ENCODE measurements at regions not wholly inside any gene's neighbourhood (a gene's known extent, or its start where the extent isn't known, plus 50 kb on each side); places are given as distances from the start of the nearest gene placed in this dataset.

GRCh38 chr16:6558661-6559060 lies 774.0 kb upstream of the RBFOX1 start:
- no peak for DNase-seq

DNA sequence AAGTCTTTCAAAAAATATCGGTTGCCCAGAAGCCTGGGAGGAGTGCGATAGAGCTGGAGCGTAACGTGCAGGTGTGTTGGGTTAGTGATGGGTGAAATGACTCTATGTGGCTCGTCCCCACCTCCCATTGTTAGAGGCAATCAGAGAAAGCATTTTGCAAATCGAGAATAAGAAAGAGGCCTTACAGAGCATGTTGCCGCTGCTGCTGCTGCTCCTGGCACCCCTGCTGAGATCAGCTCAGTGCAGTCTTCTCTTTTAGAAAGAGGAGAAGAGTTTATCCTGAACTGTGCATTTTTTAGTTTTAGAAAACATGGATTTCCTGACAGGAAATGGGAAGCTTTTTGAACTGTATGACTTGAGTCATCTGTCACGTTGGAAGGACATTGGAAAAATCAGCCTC lies 774.5 kb upstream of the RBFOX1 start:
- no peak for DNase-seq

DNA sequence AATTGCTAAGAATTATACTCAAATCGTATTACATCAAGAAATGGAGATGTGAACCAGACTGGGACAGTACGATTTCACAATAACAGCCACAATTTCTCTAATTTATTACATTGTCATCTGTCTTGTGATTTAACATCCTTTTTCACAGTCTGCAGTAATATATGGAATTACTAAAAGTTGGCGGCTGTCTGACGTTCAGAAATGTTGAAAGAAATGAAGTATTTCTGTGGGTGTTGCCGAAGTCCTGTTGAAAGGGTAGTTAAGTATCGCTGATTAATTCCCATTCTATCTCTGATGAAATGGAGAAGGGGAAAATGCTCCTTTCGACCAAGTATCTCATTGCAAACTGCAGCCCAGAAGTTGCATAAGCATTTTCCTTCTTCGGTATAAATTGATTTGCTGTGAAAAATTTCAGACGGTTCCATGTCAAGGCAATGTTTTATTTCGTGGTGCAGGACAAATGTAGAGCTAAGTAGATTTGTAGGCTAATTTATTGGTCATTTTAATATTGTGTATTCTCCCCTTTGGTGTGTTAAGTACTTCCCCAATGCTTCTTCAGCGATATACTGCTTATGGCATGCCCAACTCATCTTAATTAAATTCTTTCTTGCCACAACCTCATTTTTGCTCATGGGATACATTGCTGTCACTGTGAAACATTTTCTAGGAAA lies 775.2 kb upstream of the RBFOX1 start:
- no peak for DNase-seq

- DNase-seq = no peak
Measured at GRCh38 chr16:6549415-6549814, 783.2 kb upstream of the RBFOX1 start.

DNA sequence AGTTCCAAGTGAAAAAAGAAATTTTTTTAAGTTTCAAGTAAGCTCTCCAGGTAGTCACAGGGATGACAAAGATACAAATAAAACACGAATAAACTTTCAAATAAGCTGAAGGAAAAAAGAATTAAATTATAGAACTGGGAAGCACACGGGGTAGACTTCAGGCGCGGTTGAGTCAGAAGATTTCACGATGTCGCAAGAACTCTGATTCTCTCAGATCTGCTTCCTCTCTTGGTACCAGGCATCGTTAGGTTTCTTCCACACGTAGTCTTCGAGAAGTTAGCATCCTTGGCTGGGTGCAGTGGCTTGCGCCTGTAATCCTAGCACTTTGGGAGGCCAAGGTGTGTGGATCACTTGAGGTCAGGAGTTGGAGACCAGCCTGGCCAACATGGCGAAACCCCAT lies 784.1 kb upstream of the RBFOX1 start:
- DNase-seq = no peak

DNA sequence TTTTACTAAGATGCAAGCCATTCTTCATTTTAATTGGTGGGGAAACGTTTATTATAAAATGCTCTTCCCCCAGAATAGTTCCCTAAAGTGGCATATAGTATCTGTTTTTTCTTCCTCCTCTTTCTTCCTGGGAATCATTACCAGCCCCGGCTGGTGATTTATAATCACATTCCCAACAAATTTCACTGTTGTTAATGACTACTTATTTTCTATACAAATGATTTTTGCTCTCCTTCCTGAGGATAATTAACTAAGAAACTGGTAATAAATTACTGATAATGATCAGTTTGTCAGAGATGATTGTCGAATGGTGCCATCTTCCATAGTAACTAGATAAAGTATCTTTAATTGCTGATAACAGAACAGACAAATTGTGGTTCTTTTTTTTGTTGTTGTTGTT lies 785.5 kb upstream of the RBFOX1 start:
- no peak for DNase-seq

- DNase-seq = no peak
Measured at GRCh38 chr16:6545329-6545728, 787.3 kb upstream of the RBFOX1 start.

- DNase-seq = no peak
Measured at GRCh38 chr16:6541267-6541666, 791.4 kb upstream of the RBFOX1 start.

- DNase-seq = no peak
Measured at GRCh38 chr16:6536411-6536810, 796.2 kb upstream of the RBFOX1 start.

DNA sequence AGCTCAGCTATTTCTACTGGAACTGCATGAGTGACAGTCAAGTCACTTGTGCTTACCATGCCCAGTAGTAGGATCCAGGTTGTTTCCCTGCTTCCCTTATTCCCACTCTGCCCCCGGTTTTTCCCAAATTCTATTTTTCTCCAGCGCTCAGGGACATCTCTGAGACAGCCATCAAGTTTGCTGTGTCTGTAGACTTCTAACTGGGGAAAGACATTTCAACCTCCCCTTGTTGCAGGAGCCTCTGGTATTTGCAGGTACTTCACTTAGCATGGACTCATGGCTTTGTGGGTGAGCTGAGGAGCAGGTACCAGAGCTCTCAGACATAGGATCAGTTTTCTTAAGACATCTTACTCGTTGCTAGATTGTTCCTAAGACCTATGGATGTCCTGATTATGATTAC lies 801.6 kb upstream of the RBFOX1 start:
- DNase-seq = no peak

GRCh38 chr16:6528217-6528616 lies 804.4 kb upstream of the RBFOX1 start:
- no peak for DNase-seq

DNA sequence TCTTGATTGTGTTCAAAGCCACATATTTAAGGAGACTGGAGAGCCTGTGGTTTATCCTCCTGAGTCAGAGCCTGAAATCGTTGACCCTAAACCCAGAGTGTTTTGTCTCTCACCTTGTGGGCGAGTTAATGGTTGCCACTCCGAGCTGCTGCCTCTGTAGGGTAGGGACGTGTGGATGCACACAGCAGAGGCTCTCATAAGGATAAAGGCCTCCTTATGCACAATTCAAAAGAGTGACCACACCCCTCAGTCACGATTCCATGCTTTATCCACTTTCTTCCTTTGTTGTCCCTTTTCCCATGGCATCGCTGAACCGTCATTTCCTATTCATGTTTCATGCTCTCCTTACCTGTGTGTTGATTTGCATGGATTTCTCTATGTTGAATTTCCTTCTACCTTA lies 805.0 kb upstream of the RBFOX1 start:
- no peak for DNase-seq

DNA sequence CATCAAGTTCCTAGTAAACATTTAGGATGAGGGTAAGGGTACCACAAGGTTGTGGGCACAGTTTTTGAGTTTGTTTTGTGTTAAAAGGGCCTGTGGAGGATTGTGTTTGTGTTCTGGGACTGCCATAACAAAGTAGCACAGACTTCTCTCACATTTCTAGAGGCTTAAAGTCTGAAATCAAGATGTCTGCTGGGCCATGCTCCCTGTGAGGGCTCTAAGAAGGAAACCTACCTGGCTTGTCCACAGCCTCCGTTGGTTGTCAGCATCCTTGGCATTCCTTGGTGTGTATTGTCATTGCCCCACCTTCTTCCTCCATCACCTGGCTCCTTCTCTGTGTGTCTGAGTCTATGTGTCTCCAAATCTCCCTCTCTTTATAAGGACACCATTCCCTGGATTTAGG lies 808.1 kb upstream of the RBFOX1 start:
- DNase-seq = no peak

GRCh38 chr16:6517020-6517720 lies 815.5 kb upstream of the RBFOX1 start:
- DNase-seq = no peak

- DNase-seq = no peak
Measured at GRCh38 chr16:6512512-6512911, 820.1 kb upstream of the RBFOX1 start.

DNA sequence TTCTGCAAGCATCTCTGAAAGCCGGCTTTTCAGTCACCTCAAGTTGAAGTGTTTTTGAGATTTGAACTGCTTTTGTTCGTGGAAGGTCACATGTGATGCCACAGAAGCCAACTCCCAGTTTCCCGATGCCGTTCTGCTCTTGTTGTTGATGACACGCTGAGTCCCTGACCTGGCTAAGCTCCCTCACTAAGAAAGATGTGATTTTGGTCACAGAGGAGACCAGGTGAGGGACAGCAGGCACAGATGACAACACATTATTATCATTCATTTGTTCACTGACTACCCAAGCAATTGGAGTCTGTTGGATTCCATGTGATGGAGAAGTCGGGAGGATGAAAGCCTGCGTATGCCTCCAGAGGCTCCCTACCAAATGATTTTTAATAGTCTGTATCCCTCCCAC lies 822.4 kb upstream of the RBFOX1 start:
- no peak for DNase-seq

DNA sequence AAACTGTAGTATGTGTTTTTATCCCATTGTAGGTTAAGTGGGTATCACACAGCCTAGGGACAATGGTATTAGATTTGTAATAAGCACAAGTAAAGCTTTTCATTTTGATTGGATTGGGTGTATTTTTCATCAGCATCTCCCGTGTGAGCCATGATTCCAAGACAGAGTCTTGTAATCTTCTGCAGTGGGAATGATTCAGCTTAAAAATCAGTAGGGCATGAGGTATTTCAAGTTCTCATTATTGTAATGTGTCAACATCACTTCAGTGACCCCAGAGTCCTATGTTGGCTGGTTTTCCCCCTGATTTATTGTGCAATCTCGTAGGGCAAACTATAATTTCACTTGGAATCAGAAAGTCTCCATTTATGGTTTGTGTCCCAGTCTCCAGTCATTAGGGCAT lies 833.2 kb upstream of the RBFOX1 start:
- DNase-seq = no peak

- no peak for DNase-seq
Measured at GRCh38 chr16:6498858-6499257, 833.8 kb upstream of the RBFOX1 start.

DNA sequence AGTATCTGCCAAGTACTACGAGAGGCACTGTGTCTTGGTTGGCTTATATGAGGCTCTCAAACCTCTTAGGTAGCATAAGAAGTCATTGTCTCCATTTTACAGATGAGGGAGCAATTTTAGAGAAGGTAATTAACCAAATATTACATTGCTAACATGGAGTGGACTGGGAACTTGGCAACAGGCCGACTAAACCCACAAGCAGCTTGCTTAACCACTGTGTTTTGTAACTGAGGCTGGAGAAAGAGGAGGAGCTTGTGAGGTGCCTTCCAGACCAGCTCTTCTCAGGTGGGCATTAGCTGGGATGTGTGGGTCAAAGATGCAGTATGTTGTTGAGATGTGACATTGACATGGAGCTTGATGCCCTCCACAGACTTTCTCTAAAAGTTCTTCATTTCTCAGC lies 835.6 kb upstream of the RBFOX1 start:
- DNase-seq = no peak

- DNase-seq = no peak
Measured at GRCh38 chr16:6495486-6496210, 837.0 kb upstream of the RBFOX1 start.

DNA sequence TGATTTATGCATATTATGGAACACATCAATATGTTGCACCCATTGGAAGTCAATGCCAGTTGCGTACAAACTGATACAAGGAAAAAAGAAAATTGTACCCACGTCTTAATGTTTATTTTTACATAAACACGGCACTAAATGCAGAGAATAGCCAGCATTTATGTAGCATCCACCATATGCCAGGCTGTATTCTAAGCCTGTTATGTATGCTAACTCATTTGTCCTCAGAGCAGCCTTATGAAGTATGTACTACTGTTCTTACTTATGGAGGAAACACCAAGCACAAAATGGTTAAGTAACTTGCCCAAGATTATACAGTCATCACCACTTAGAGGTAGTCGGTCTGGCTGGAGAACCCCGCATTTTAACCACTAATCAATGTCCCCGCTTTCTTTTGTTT lies 837.9 kb upstream of the RBFOX1 start:
- no peak for DNase-seq

DNA sequence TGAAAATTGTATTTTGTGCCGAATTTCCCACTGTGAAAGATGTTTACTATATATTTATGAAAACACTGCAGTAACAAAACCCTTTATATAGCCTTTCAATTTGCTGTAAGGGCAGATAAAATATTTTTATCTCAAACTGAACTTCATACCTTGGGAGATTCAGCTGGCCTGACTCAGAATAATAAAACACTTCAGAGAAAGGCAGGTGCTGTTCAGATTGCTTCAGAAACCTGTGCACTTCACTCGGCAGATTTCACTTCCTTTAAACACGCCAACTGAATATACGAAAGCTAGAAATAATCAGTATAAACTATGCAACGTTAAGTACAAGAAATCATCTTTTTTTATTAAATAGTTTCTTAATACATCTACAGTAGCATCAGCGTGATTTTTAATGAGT lies 839.1 kb upstream of the RBFOX1 start:
- no peak for DNase-seq

DNA sequence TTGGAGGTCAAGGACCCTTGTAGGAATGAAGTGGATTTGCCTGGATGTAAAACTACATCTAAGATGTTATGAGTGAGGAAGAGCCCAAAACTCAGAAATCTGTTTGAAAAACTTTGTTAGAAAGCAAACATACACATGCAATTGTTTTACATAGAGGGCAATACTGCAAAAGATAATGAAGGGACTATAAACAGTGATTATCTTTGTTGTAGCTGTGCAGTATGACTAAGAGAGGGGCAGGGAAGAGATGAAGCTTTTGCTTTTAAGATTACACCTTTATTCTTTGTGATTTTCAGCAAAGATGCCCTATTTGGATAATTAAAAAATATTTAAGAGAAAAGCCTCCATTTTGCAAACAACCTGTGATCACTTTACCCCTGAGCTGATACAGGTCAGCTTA lies 839.9 kb upstream of the RBFOX1 start:
- no peak for DNase-seq

DNA sequence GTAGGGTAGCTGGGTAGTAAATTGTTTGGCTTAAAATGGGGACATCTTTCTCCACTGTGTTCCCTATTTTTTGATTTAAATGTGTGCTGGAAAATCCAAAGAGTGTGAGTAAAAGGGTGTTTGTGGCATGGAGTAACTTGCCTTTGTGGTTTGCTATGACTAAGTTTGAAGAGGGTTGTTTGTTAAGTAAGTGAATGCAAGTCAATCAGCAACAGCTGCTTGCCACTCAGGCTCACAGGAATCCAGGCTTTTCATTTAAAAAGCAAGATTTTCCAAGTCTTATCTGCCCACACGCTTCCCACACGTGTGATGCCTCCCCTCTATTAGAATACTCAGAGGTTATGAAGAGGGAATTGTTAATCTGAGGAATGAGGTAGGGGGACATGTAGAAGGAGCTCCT lies 847.7 kb upstream of the RBFOX1 start:
- DNase-seq = no peak
